ENCODE measurements at regions not wholly inside any gene's neighbourhood (a gene's known extent, or its start where the extent isn't known, plus 50 kb on each side); places are given as distances from the start of the nearest gene placed in this dataset.

DNA sequence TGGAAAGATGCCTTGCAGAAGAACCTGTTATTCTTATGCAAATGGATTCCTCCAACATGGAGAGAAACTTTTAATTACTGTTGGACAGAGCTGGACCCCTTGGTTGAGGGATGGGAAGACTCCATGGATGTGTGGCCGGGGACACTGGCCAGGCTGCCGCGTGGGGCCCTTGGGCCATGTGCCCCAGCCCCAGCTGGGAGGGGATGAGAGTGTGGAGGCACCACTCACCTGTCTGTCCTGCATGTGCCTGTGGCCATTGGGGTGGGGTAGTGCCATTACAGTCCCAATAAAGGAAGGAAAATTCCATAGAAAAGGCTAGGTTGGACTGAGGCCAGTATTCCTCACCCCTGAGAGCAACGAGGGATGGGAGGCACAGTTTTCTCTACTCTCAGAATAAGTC, 564.5 kb upstream of the PTBP2 start:
- intact Hi-C loops (cut with DNase I), result no loop called here
- WGBS, 2 donors, result 66 to 76% methylated on average over 4 of the region's 4 CpGs
- Histone ChIP-seq H3K27me3 (no peaks in the 10 kb centered on the region), H3K4me1 (no peaks in the 10 kb centered on the region), H3K36me3 (replicated peaks in 1 of 2; ENCODE audit: insufficient read depth in 1 of 2, low read depth in 2 of 2) (no peaks in the 10 kb centered on the region), H3K9me3 (no peaks in the 10 kb centered on the region), H3K27ac (no peak overlapping the region), H3K4me3 (no peak overlapping the region)
- TF ChIP-seq, protein P1, sequence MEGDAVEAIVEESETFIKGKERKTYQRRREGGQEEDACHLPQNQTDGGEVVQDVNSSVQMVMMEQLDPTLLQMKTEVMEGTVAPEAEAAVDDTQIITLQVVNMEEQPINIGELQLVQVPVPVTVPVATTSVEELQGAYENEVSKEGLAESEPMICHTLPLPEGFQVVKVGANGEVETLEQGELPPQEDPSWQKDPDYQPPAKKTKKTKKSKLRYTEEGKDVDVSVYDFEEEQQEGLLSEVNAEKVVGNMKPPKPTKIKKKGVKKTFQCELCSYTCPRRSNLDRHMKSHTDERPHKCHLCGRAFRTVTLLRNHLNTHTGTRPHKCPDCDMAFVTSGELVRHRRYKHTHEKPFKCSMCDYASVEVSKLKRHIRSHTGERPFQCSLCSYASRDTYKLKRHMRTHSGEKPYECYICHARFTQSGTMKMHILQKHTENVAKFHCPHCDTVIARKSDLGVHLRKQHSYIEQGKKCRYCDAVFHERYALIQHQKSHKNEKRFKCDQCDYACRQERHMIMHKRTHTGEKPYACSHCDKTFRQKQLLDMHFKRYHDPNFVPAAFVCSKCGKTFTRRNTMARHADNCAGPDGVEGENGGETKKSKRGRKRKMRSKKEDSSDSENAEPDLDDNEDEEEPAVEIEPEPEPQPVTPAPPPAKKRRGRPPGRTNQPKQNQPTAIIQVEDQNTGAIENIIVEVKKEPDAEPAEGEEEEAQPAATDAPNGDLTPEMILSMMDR (IDR thresholded peaks at IDR 0.05), result no peak
- no peak for TF ChIP-seq POLR2A (IDR thresholded peaks at IDR 0.05)
- DNase-seq (no peak), ATAC-seq (no peak)

DNA sequence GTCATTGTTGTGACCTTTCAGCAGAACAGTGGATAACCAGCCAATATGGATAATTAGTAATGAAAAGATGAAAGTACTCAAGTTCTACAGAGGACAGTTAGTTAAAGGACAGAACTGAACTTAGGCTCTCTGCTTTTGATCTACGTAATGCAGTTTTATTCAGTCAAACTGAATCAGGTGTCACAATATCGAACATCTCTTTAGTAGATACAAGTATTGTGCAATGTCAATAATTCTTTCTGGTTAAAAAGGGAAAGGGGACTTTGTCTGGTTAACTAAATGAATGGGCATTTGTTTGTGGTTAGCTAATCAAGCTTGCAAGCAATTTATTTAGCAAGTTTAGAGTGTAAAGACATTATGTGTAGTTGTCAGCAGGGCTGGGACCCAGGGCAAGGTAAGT, 562.2 kb upstream of the PTBP2 start:
- intact Hi-C loops (cut with DNase I), result no loop called here
- ATAC-seq (no peak), DNase-seq (no peak)
- no peaks in the 10 kb centered on the region for H3K27me3 ChIP-seq
- 60 to 62% methylated on average over 2 of the region's 2 CpGs for WGBS, 2 donors
- no peak overlapping the region for H3K27ac ChIP-seq
- H3K4me1 ChIP-seq, result no peaks in the 10 kb centered on the region
- no peaks in the 10 kb centered on the region for H3K9me3 ChIP-seq
- no peaks in the 10 kb centered on the region for H3K36me3 ChIP-seq (replicated peaks in 1 of 2; ENCODE audit: insufficient read depth in 1 of 2, low read depth in 2 of 2)
- H3K4me3 ChIP-seq, result no peak overlapping the region
- TF ChIP-seq POLR2A (IDR thresholded peaks at IDR 0.05), result no peak
- TF ChIP-seq, protein P1 (IDR thresholded peaks at IDR 0.05), result no peak

DNA sequence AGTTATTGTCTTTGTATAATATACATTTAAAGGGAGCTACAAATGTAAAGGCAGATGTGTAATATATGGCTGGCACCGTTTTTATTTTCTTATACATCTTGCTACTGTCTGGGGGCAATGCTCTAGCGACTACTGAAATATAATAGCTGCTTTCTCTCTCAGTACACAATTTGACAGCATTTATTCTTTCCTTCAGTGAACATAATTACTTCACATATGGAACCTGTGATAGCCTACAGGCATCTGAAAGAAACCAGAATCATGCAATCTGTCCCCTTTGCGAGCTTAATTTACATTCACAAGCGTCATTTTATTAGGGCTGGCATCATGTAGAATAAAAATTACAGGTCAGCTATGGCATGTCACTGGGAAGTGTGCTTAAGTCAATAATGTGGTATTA, 557.5 kb upstream of the PTBP2 start:
- H3K27ac ChIP-seq, result no peak overlapping the region
- H3K4me1 ChIP-seq, result no peaks in the 10 kb centered on the region
- ATAC-seq, result no peak
- WGBS, 2 donors, result 56 to 65% methylated on average over 4 of the region's 4 CpGs
- H3K27me3 ChIP-seq, result no peaks in the 10 kb centered on the region
- TF ChIP-seq POLR2A (IDR thresholded peaks at IDR 0.05), result no peak
- TF ChIP-seq, protein P1 (IDR thresholded peaks at IDR 0.05), result no peak
- H3K36me3 ChIP-seq (replicated peaks in 1 of 2; ENCODE audit: insufficient read depth in 1 of 2, low read depth in 2 of 2), result no peaks in the 10 kb centered on the region
- no peaks in the 10 kb centered on the region for H3K9me3 ChIP-seq
- no peak overlapping the region for H3K4me3 ChIP-seq
- no peak for DNase-seq
- intact Hi-C loops (cut with DNase I), result no loop called here

DNA sequence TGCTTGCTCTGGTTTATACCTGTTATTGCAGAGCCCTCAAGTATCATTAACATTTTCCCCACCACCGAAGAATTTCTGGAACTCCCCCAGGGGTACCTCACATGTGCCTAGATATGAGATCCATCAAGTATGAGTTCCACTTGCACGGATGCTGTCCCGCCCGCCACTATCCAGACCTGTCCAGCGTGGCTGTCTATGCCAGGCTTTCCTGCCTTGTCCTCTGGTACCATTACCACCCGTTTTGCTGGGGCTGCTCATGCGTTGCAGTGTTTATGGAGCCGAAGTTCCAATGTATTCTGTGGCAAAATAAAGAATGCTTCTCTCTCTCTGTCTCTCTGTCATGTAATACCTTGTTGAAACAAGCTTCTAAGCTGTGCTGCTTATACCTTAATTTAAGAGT, 543.5 kb upstream of the PTBP2 start:
- 68 to 78% methylated on average over 8 of the region's 8 CpGs for WGBS, 2 donors
- intact Hi-C loops (cut with DNase I), result no loop called here
- Histone ChIP-seq H3K27ac (no peak overlapping the region), H3K4me3 (no peak overlapping the region), H3K9me3 (no peaks in the 10 kb centered on the region), H3K4me1 (no peaks in the 10 kb centered on the region), H3K36me3 (replicated peaks in 1 of 2; ENCODE audit: insufficient read depth in 1 of 2, low read depth in 2 of 2) (no peaks in the 10 kb centered on the region), H3K27me3 (no peaks in the 10 kb centered on the region)
- ATAC-seq (no peak), DNase-seq (no peak)
- TF ChIP-seq, protein P1 (IDR thresholded peaks at IDR 0.05), result no peak
- no peak for TF ChIP-seq POLR2A (IDR thresholded peaks at IDR 0.05)

DNA sequence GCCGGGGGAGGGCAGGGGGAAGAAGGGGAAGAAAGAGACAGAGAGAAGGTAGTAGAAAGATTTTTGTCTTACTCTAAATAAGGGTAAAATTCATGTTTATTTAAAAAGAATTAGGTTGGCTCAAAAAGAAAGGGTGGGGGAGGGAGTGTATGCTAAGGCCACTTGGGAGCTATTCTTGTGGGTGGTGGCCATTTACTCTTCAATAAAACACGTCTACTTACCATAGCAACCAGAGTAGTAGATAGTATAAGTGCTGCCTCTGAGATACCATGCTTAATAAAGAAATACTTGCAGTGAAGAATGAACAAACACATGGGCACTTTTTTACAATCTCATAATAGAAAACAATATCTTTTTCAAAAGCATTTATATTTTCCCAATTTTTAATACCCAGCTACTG, 538.1 kb upstream of the PTBP2 start:
- intact Hi-C loops (cut with DNase I), result no loop called here
- Histone ChIP-seq H3K4me3 (no peak overlapping the region), H3K4me1 (no peaks in the 10 kb centered on the region), H3K36me3 (replicated peaks in 1 of 2; ENCODE audit: insufficient read depth in 1 of 2, low read depth in 2 of 2) (no peaks in the 10 kb centered on the region), H3K27me3 (no peaks in the 10 kb centered on the region), H3K27ac (no peak overlapping the region), H3K9me3 (no peaks in the 10 kb centered on the region)
- TF ChIP-seq, protein P1 (IDR thresholded peaks at IDR 0.05), result no peak
- no peak for TF ChIP-seq POLR2A (IDR thresholded peaks at IDR 0.05)
- ATAC-seq (no peak), DNase-seq (no peak)
- 41 to 58% methylated on average over 2 of the region's 2 CpGs for WGBS, 2 donors
